Daoy (cell line): ENCODE measurements at regions not wholly inside any gene's neighbourhood (a gene's known extent, or its start where the extent isn't known, plus 50 kb on each side); places are given as distances from the start of the nearest gene placed in this dataset.
A peak's percentile ranks its signal among the peaks of the same experiment; 100 is the strongest.
"Not testable (repeated sequence)": the region's sequence is repeated elsewhere in the genome, so short reads cannot be mapped to it uniquely, and the experiment has no call there.

Experiments used
- DNase-seq: peaks from one replicate; pipeline ENCODE4 v3.0.0-alpha.2; 2015; ENCODE audit warnings: low read depth

DNA sequence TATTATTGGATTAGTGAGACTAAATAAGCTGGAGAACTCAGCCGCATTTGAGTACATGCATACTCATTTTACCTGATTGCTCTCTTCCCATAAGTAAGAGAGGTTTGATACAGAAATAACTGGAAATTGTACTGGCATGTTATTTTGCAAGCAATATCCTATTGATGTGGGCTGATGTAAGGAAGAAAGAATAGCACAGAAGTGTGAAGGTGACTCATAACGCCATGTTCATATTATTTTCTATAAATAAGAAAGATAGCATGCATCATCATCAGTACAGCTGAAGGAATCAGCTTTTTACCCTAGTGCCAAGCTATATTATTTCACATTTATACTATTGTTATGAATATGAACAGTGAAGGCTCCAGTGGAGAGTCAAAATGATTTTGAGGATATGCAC lies 138.3 kb upstream of the FAM47A start:
- no peak for DNase-seq

DNA sequence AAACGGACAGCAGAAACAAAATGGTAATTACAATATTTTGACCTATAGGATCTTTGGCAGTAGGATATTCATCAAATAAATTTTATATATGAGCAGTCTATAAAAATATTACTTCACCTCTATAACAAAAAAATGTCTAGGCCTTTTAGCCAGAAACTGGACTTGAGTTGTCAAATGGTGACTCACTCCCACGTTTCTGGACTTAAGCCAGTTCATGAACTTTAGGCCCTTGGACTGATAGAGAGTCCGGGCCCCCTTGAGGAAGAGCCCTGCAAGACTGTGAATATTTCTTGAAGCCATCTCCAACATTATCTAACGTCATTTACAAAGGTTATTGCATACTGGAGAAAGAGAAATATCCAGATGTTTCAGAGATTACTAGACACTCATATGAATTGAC lies 106.8 kb upstream of the FAM47A start:
- peak; percentile 5 for DNase-seq

DNA sequence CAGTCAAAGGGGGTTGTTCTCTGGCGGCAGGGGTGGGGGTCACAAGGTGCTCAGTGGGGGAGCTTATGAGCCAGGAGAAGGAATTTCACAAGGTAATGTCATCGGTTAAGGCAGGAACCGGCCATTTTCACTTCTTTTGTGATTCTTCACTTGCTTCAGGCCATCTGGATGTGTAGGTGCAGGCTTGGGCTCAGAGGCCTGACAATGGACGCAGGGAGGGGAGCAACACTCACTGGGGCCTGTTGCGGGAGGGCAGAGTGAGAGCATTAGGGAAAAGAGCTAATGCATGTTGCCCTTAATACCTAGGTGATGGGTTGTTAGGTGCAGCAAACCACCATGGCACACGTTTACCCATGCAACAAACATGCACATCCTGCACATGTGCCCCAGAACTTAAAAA lies 98.0 kb upstream of the FAM47A start:
- DNase-seq, result not testable (repeated sequence)

DNA sequence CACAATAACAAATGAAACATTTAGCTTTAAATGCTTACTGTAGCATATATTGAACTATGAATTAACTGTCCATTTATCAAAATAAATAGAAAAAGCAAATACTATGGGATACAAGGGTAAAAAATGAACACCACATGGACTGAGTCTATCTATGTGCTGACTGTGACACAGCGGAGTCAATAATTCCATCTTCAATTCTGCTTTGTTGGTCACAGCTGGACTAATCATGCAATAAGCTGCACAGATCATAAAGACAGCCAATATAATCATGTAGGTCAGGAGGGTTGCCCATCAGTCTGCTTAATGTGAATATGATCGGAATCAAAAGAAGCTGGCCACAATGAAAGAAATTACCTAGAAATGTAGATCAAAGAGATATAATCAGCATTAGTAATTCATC lies 95.7 kb upstream of the FAM47A start:
- no peak for DNase-seq

DNA sequence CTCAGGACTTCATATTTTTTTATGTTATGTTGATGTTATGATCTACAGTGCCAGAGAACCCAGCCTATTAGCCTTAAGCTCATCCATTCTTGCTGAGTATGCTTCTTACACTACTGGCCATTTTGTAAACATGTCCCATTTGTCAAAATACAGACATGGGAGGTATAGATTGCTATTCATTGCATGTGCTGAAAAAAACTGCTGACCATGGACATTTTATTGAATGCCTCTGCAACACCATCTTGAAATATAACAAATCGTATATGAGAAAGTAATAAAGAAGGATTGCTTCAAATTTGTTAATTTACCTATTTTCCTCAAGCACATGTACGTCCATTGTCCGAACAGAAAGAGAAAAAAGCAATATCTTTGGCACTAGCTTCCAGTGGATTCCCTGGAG lies 91.5 kb upstream of the FAM47A start:
- DNase-seq, result no peak

DNA sequence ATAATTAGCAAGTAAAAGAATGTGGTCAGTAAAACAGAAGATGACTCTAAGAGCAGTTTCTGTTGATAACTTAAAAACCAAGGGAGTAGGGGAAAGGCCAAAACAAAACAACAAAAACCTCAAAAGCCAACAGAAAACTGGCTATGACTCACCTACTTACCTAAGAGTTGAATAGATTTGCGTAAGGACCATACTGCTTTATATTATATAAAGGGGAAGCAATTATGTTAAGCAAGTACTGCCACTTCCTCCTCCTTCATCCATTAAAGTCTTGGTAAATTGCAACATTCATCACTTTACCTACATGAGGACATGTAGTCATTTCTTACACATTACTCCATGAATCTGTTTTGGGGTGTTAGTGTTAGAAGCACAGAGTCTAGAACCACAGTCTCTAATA lies 85.9 kb upstream of the FAM47A start:
- DNase-seq, result no peak

DNA sequence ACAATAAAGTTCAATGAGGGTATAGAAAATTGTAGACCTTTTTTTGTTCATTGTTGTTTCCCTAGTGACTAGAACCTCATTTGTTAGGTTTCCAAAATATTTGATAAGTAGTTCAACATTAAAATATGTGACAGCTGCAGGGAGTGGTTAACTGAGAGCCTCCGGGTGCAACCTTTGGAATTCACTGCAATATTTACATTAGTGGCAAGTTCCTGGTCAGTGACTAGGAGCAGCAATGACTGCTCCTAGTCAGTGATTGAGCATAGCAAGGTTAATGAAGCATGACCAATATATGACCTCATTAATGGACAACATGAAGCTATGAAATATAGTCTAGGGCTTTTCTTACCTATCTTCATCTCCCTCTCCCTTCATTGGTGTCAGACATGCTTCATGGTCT lies 65.8 kb upstream of the FAM47A start:
- DNase-seq, result peak; percentile 0
